ENCODE measurements at regions not wholly inside any gene's neighbourhood (a gene's known extent, or its start where the extent isn't known, plus 50 kb on each side); places are given as distances from the start of the nearest gene placed in this dataset.
"Not testable (repeated sequence)": the region's sequence is repeated elsewhere in the genome, so short reads cannot be mapped to it uniquely, and the experiment has no call there.

GRCh38 chr14:106425150-106425549 lies 898.8 kb downstream of the TMEM121 start:
- not testable (repeated sequence) for H3K9me3 ChIP-seq (ENCODE audit: control insufficient read depth in 5 of 5, low read length in 5 of 5); H3K9ac ChIP-seq (ENCODE audit: low read length in 5 of 5); H3K4me3 ChIP-seq (ENCODE audit: low read depth in 1 of 5, low read length in 5 of 5); H3K4me1 ChIP-seq (ENCODE audit: control insufficient read depth in 5 of 5, insufficient read depth in 5 of 5, low read length in 5 of 5); H3K36me3 ChIP-seq (ENCODE audit: control insufficient read depth in 5 of 5, insufficient read depth in 5 of 5, low read length in 5 of 5); H3K27ac ChIP-seq (ENCODE audit: low read depth, low read length); H3K27me3 ChIP-seq (ENCODE audit: control insufficient read depth in 5 of 5, insufficient read depth in 4 of 5, low read length in 5 of 5)

GRCh38 chr14:106436310-106436905 lies 910.0 kb downstream of the TMEM121 start:
- H3K27me3 ChIP-seq (ENCODE audit: control insufficient read depth in 5 of 5, insufficient read depth in 4 of 5, low read length in 5 of 5) = peaks cover 0 to 6% (median 0%) of the 10 kb centered on the region in 5 donors
- H3K27ac ChIP-seq (ENCODE audit: low read depth, low read length) = no peak overlapping the region
- no peak overlapping the region for H3K4me3 ChIP-seq (ENCODE audit: low read depth in 1 of 5, low read length in 5 of 5)
- no peaks in the 10 kb centered on the region for H3K36me3 ChIP-seq (ENCODE audit: control insufficient read depth in 5 of 5, insufficient read depth in 5 of 5, low read length in 5 of 5)
- H3K9me3 ChIP-seq (ENCODE audit: control insufficient read depth in 5 of 5, low read length in 5 of 5) = no peaks in the 10 kb centered on the region
- H3K4me1 ChIP-seq (ENCODE audit: control insufficient read depth in 5 of 5, insufficient read depth in 5 of 5, low read length in 5 of 5) = peaks cover 0 to 7% (median 0%) of the 10 kb centered on the region in 5 donors
- H3K9ac ChIP-seq (ENCODE audit: low read length in 5 of 5) = no peak overlapping the region

- Histone ChIP-seq H3K9me3 (ENCODE audit: control insufficient read depth in 5 of 5, low read length in 5 of 5) (no peaks in the 10 kb centered on the region), H3K9ac (ENCODE audit: low read length in 5 of 5) (no peak overlapping the region), H3K27ac (ENCODE audit: low read depth, low read length) (no peak overlapping the region), H3K36me3 (ENCODE audit: control insufficient read depth in 5 of 5, insufficient read depth in 5 of 5, low read length in 5 of 5) (no peaks in the 10 kb centered on the region), H3K4me3 (ENCODE audit: low read depth in 1 of 5, low read length in 5 of 5) (no peak overlapping the region), H3K4me1 (ENCODE audit: control insufficient read depth in 5 of 5, insufficient read depth in 5 of 5, low read length in 5 of 5) (peaks cover 0 to 7% (median 0%) of the 10 kb centered on the region in 5 donors), H3K27me3 (ENCODE audit: control insufficient read depth in 5 of 5, insufficient read depth in 4 of 5, low read length in 5 of 5) (peaks cover 0 to 9% (median 4%) of the 10 kb centered on the region in 5 donors)
Measured at GRCh38 chr14:106442857-106443256, 916.5 kb downstream of the TMEM121 start.

- Histone ChIP-seq H3K4me3 (ENCODE audit: low read depth in 1 of 5, low read length in 5 of 5) (no peak overlapping the region), H3K9me3 (ENCODE audit: control insufficient read depth in 5 of 5, low read length in 5 of 5) (no peaks in the 10 kb centered on the region), H3K27me3 (ENCODE audit: control insufficient read depth in 5 of 5, insufficient read depth in 4 of 5, low read length in 5 of 5) (no peaks in the 10 kb centered on the region)
Measured at GRCh38 chr14:106455026-106455425, 928.6 kb downstream of the TMEM121 start.

GRCh38 chr14:106459971-106460730 lies 933.8 kb downstream of the TMEM121 start:
- Histone ChIP-seq H3K9me3 (ENCODE audit: control insufficient read depth in 5 of 5, low read length in 5 of 5) (peaks cover 0 to 4% (median 0%) of the 10 kb centered on the region in 5 donors), H3K36me3 (ENCODE audit: control insufficient read depth in 5 of 5, insufficient read depth in 5 of 5, low read length in 5 of 5) (no peaks in the 10 kb centered on the region), H3K9ac (ENCODE audit: low read length in 5 of 5) (no peak overlapping the region), H3K4me1 (ENCODE audit: control insufficient read depth in 5 of 5, insufficient read depth in 5 of 5, low read length in 5 of 5) (no peaks in the 10 kb centered on the region), H3K4me3 (ENCODE audit: low read depth in 1 of 5, low read length in 5 of 5) (no peak overlapping the region), H3K27ac (ENCODE audit: low read depth, low read length) (no peak overlapping the region), H3K27me3 (ENCODE audit: control insufficient read depth in 5 of 5, insufficient read depth in 4 of 5, low read length in 5 of 5) (no peaks in the 10 kb centered on the region)

More at GRCh38 chr14:106455026-106455425, 928.6 kb downstream of the TMEM121 start:
- Histone ChIP-seq H3K4me1 (ENCODE audit: control insufficient read depth in 5 of 5, insufficient read depth in 5 of 5, low read length in 5 of 5) (no peaks in the 10 kb centered on the region), H3K9ac (ENCODE audit: low read length in 5 of 5) (no peak overlapping the region), H3K27ac (ENCODE audit: low read depth, low read length) (no peak overlapping the region), H3K36me3 (ENCODE audit: control insufficient read depth in 5 of 5, insufficient read depth in 5 of 5, low read length in 5 of 5) (no peaks in the 10 kb centered on the region)

GRCh38 chr14:106460916-106461315 lies 934.5 kb downstream of the TMEM121 start:
- Histone ChIP-seq H3K9me3 (ENCODE audit: control insufficient read depth in 5 of 5, low read length in 5 of 5) (peaks cover 0 to 4% (median 0%) of the 10 kb centered on the region in 5 donors), H3K36me3 (ENCODE audit: control insufficient read depth in 5 of 5, insufficient read depth in 5 of 5, low read length in 5 of 5) (no peaks in the 10 kb centered on the region), H3K27me3 (ENCODE audit: control insufficient read depth in 5 of 5, insufficient read depth in 4 of 5, low read length in 5 of 5) (no peaks in the 10 kb centered on the region), H3K4me1 (ENCODE audit: control insufficient read depth in 5 of 5, insufficient read depth in 5 of 5, low read length in 5 of 5) (no peaks in the 10 kb centered on the region), H3K4me3 (ENCODE audit: low read depth in 1 of 5, low read length in 5 of 5) (no peak overlapping the region), H3K27ac (ENCODE audit: low read depth, low read length) (no peak overlapping the region), H3K9ac (ENCODE audit: low read length in 5 of 5) (no peak overlapping the region)

GRCh38 chr14:106466483-106466882 lies 940.1 kb downstream of the TMEM121 start:
- H3K4me1 ChIP-seq (ENCODE audit: control insufficient read depth in 5 of 5, insufficient read depth in 5 of 5, low read length in 5 of 5); H3K9ac ChIP-seq (ENCODE audit: low read length in 5 of 5); H3K4me3 ChIP-seq (ENCODE audit: low read depth in 1 of 5, low read length in 5 of 5); H3K27ac ChIP-seq (ENCODE audit: low read depth, low read length); H3K36me3 ChIP-seq (ENCODE audit: control insufficient read depth in 5 of 5, insufficient read depth in 5 of 5, low read length in 5 of 5); H3K9me3 ChIP-seq (ENCODE audit: control insufficient read depth in 5 of 5, low read length in 5 of 5); H3K27me3 ChIP-seq (ENCODE audit: control insufficient read depth in 5 of 5, insufficient read depth in 4 of 5, low read length in 5 of 5): not testable (repeated sequence)

GRCh38 chr14:106468869-106469268 lies 942.5 kb downstream of the TMEM121 start:
- not testable (repeated sequence) for H3K27ac ChIP-seq (ENCODE audit: low read depth, low read length); H3K4me3 ChIP-seq (ENCODE audit: low read depth in 1 of 5, low read length in 5 of 5); H3K36me3 ChIP-seq (ENCODE audit: control insufficient read depth in 5 of 5, insufficient read depth in 5 of 5, low read length in 5 of 5); H3K9me3 ChIP-seq (ENCODE audit: control insufficient read depth in 5 of 5, low read length in 5 of 5); H3K27me3 ChIP-seq (ENCODE audit: control insufficient read depth in 5 of 5, insufficient read depth in 4 of 5, low read length in 5 of 5); H3K4me1 ChIP-seq (ENCODE audit: control insufficient read depth in 5 of 5, insufficient read depth in 5 of 5, low read length in 5 of 5); H3K9ac ChIP-seq (ENCODE audit: low read length in 5 of 5)

- H3K36me3 ChIP-seq (ENCODE audit: control insufficient read depth in 5 of 5, insufficient read depth in 5 of 5, low read length in 5 of 5); H3K27me3 ChIP-seq (ENCODE audit: control insufficient read depth in 5 of 5, insufficient read depth in 4 of 5, low read length in 5 of 5); H3K27ac ChIP-seq (ENCODE audit: low read depth, low read length); H3K4me1 ChIP-seq (ENCODE audit: control insufficient read depth in 5 of 5, insufficient read depth in 5 of 5, low read length in 5 of 5); H3K9me3 ChIP-seq (ENCODE audit: control insufficient read depth in 5 of 5, low read length in 5 of 5); H3K4me3 ChIP-seq (ENCODE audit: low read depth in 1 of 5, low read length in 5 of 5); H3K9ac ChIP-seq (ENCODE audit: low read length in 5 of 5): not testable (repeated sequence)
Measured at GRCh38 chr14:106470028-106470427, 943.6 kb downstream of the TMEM121 start.

GRCh38 chr14:106474261-106475028 lies 948.1 kb downstream of the TMEM121 start:
- H3K27ac ChIP-seq (ENCODE audit: low read depth, low read length); H3K4me3 ChIP-seq (ENCODE audit: low read depth in 1 of 5, low read length in 5 of 5); H3K9me3 ChIP-seq (ENCODE audit: control insufficient read depth in 5 of 5, low read length in 5 of 5); H3K4me1 ChIP-seq (ENCODE audit: control insufficient read depth in 5 of 5, insufficient read depth in 5 of 5, low read length in 5 of 5); H3K27me3 ChIP-seq (ENCODE audit: control insufficient read depth in 5 of 5, insufficient read depth in 4 of 5, low read length in 5 of 5); H3K36me3 ChIP-seq (ENCODE audit: control insufficient read depth in 5 of 5, insufficient read depth in 5 of 5, low read length in 5 of 5); H3K9ac ChIP-seq (ENCODE audit: low read length in 5 of 5): not testable (repeated sequence)
